Endodermal cell (in vitro differentiated cells): ENCODE measurements at regions not wholly inside any gene's neighbourhood (a gene's known extent, or its start where the extent isn't known, plus 50 kb on each side); places are given as distances from the start of the nearest gene placed in this dataset.
"Not testable (repeated sequence)": the region's sequence is repeated elsewhere in the genome, so short reads cannot be mapped to it uniquely, and the experiment has no call there.

Source experiments
- DNase-seq: peaks from one replicate; pipeline ENCODE4 v3.0.0-alpha.2; 2017
- H3K27ac ChIP-seq: 2 replicates; pipeline ENCODE4 v1.5.1; 2013; ENCODE audit warnings: mild to moderate bottlenecking, low read depth, low read length, moderate library complexity
- H3K27me3 ChIP-seq: 2 replicates; pipeline ENCODE4 v1.6.1; 2013; ENCODE audit warnings: mild to moderate bottlenecking, low read length, moderate library complexity; ENCODE audit not compliant: insufficient read depth, control insufficient read depth, poor library complexity, severe bottlenecking
- H3K36me3 ChIP-seq: 2 replicates; pipeline ENCODE4 v1.7.0; 2013; ENCODE audit warnings: mild to moderate bottlenecking, low read length, moderate library complexity; ENCODE audit not compliant: control insufficient read depth, insufficient read depth
- H3K4me1 ChIP-seq: one replicate; pipeline ENCODE4 v1.7.0; 2013; ENCODE audit warnings: low read length; ENCODE audit not compliant: control insufficient read depth, insufficient read depth
- H3K4me3 ChIP-seq: 2 replicates; pipeline ENCODE4 v1.5.1; 2013; ENCODE audit warnings: mild to moderate bottlenecking, low read length, moderate library complexity
- H3K9ac ChIP-seq: 2 replicates; pipeline ENCODE4 v1.6.1; 2013; ENCODE audit warnings: mild to moderate bottlenecking, low read length, moderate library complexity; ENCODE audit not compliant: poor library complexity, severe bottlenecking; ENCODE audit errors: extremely low read depth
- H3K9me3 ChIP-seq: 2 replicates; pipeline ENCODE4 v1.6.1; 2013; ENCODE audit warnings: mild to moderate bottlenecking, low read length, moderate library complexity; ENCODE audit not compliant: control insufficient read depth
- H3K27ac Mint-ChIP-seq: 2 replicates; pipeline ENCODE4 v1.8.0; 2020; ENCODE audit warnings: mixed read lengths
- H3K27me3 Mint-ChIP-seq: 2 replicates; pipeline ENCODE4 v1.8.0; 2021; ENCODE audit warnings: mild to moderate bottlenecking, mixed read lengths; ENCODE audit not compliant: insufficient read depth
- H3K36me3 Mint-ChIP-seq: 2 replicates; pipeline ENCODE4 v1.8.0; 2020; ENCODE audit warnings: low read depth, mixed read lengths
- H3K4me1 Mint-ChIP-seq: 2 replicates; pipeline ENCODE4 v1.8.0; 2020; ENCODE audit warnings: mixed read lengths
- H3K4me3 Mint-ChIP-seq: 2 replicates; pipeline ENCODE4 v1.8.0; 2020; ENCODE audit warnings: mild to moderate bottlenecking, moderate library complexity, mixed read lengths
- H3K9me3 Mint-ChIP-seq: 2 replicates; pipeline ENCODE4 v1.8.0; 2020; ENCODE audit warnings: mild to moderate bottlenecking, mixed read lengths
- CTCF ChIP-seq: fragments of 200-600 bp; sonication (generic); conservative IDR thresholded peaks from 2 replicates; pipeline ENCODE4 v1.5.0; 2021; ENCODE audit warnings: antibody characterized with exemption, mild to moderate bottlenecking
- WGBS, 2 experiments: methylation state at CpG; one replicate each; pipeline versions ENCODE4 v1.1.5 to v1.1.7; 2013; ENCODE audit warnings: missing lambda C conversion rate in 2 of 2, mixed read lengths in 1 of 2; ENCODE audit not compliant: insufficient coverage in 1 of 2, insufficient read length in 1 of 2; 5-methylcytosine and 5-hydroxymethylcytosine counted together

DNA sequence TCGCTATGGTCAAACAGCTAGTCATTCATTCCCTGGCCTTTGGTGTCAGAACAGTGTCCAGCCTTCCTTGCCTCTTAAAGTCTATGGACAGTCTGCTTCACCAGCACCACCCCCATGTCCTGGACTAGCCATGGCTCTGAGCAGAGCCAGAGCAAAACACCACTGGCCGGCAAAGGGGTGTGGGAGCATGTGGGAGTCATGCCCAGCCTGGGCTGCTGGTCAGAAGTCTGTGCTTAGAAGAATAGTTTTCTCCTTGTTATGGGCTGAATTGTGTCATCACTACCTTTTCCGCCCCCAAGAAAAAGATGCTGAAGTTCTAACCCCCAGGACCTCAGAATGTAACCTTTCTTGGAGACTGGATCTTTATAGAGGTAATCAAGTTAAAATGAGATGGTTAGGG lies 132.9 kb upstream of the LPP start:
- Mint-ChIP-seq H3K9me3 (no peaks in the 10 kb centered on the region), H3K27me3 (peaks cover 11% of the 10 kb centered on the region), H3K36me3 (no peaks in the 10 kb centered on the region), H3K4me3 (no peak overlapping the region), H3K4me1 (no peaks in the 10 kb centered on the region), H3K27ac (no peak overlapping the region)
- H3K4me3 ChIP-seq = no peak overlapping the region
- no peak for DNase-seq
- peaks cover 7% of the 10 kb centered on the region for H3K27me3 ChIP-seq
- no peaks in the 10 kb centered on the region for H3K4me1 ChIP-seq
- 93 to 100% methylated on average over 1 to 3 of the region's 3 CpGs for WGBS, 2 experiments
- H3K9me3 ChIP-seq = no peaks in the 10 kb centered on the region
- no peaks in the 10 kb centered on the region for H3K36me3 ChIP-seq
- H3K9ac ChIP-seq = no peak overlapping the region
- no peak overlapping the region for H3K27ac ChIP-seq
- TF ChIP-seq CTCF = no peak

DNA sequence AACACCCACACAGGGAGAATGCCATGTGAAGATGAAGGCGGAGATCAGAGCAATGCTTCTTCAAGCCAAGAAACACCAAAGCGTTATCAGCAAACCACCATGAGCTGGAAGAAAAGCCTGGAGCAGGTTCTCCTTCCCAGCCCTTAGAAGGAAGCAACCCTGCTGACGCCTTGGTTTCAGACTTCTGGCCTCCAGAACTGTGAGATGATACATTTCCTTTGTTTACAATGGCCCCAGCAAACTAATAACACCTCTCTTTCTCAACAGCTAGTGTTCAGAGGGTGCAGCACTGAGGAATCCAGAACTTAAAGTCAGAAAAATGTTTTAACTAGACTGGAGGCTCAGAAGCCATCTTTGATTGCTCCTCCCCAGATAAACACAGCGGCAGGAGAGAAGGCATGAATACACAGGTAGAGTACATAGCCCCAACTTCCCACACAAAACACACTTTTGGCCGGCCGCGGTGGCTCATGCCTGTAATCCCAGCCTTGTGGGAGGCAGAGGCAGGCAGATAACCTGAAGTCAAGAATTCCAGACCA lies 132.4 kb upstream of the LPP start:
- Mint-ChIP-seq H3K36me3 (no peaks in the 10 kb centered on the region), H3K27me3 (peaks cover 11% of the 10 kb centered on the region), H3K27ac (no peak overlapping the region), H3K4me3 (no peak overlapping the region), H3K4me1 (no peaks in the 10 kb centered on the region), H3K9me3 (no peaks in the 10 kb centered on the region)
- Histone ChIP-seq H3K27ac (no peak overlapping the region), H3K4me3 (no peak overlapping the region), H3K36me3 (no peaks in the 10 kb centered on the region), H3K9me3 (no peaks in the 10 kb centered on the region), H3K9ac (no peak overlapping the region), H3K27me3 (peaks cover 7% of the 10 kb centered on the region), H3K4me1 (no peaks in the 10 kb centered on the region)
- 86 to 87% methylated on average over 3 to 7 of the region's 7 CpGs for WGBS, 2 experiments
- no peak for DNase-seq
- TF ChIP-seq CTCF = no peak

GRCh38 chr3:188022902-188023301 lies 131.1 kb upstream of the LPP start:
- not testable (repeated sequence) for DNase-seq, H3K4me3 ChIP-seq, H3K27ac ChIP-seq, H3K4me1 Mint-ChIP-seq, H3K4me1 ChIP-seq, H3K9ac ChIP-seq, H3K9me3 ChIP-seq, H3K36me3 ChIP-seq, H3K27ac Mint-ChIP-seq, H3K4me3 Mint-ChIP-seq, H3K27me3 Mint-ChIP-seq, H3K36me3 Mint-ChIP-seq, H3K27me3 ChIP-seq, H3K9me3 Mint-ChIP-seq
- WGBS, 2 experiments = 88 to 93% methylated on average over 2 to 4 of the region's 4 CpGs

- Mint-ChIP-seq H3K27me3 (no peaks in the 10 kb centered on the region), H3K27ac (no peak overlapping the region), H3K9me3 (no peaks in the 10 kb centered on the region), H3K36me3 (no peaks in the 10 kb centered on the region), H3K4me1 (no peaks in the 10 kb centered on the region), H3K4me3 (no peak overlapping the region)
- DNase-seq = no peak
- WGBS, 2 experiments = 91 to 97% methylated on average over 4 to 6 of the region's 6 CpGs
- Histone ChIP-seq H3K4me3 (no peak overlapping the region), H3K9ac (no peak overlapping the region), H3K9me3 (no peaks in the 10 kb centered on the region), H3K27ac (no peak overlapping the region), H3K27me3 (no peaks in the 10 kb centered on the region), H3K36me3 (no peaks in the 10 kb centered on the region), H3K4me1 (no peaks in the 10 kb centered on the region)
- no peak for TF ChIP-seq CTCF
Observed at GRCh38 chr3:188025555-188025954, 128.4 kb upstream of the LPP start.
